ENCODE measurements at regions not wholly inside any gene's neighbourhood (a gene's known extent, or its start where the extent isn't known, plus 50 kb on each side); places are given as distances from the start of the nearest gene placed in this dataset.

DNA sequence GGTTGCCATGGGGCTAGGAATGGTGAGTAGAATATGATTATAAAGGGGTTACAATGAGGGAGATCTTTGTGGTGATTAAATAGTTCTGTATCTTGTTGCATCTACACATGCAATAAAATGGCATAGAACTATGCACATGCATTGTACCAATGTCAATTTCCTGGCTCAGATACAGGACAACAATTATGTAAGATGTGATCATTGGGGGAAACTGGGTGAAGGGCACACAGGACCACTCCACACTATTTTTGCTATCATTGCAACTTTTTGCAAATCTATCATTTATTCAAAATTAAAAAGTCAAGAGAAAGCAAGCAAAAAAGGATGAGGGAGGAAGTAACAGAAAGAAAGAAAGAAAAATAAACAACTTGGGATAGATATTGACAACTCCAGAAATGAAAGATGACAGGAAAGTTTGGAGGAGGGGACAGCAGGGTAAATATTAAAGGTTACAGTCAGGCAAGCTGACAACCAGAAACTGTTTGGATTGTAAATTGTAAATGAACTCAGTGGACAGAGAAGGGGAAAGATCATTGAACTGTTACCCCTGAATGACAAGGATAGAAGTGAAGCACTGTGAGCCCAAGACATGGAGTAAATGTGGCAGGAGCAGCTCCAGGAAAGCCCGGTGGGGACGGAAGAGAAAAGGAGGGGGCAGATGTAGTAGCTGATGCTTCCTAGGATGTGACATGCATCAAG is 499.6 kb upstream of the JARID2 start:
- Mint-ChIP-seq H3K4me3 (no peak overlapping the region), H3K27me3 (peaks cover 3 to 7% of the 10 kb centered on the region in 2 donors), H3K36me3 (no peaks in the 10 kb centered on the region), H3K9me3 (no peaks in the 10 kb centered on the region), H3K27ac (no peak overlapping the region), H3K4me1 (peaks cover 16 to 24% (median 21%) of the 10 kb centered on the region in 4 donors)
- Histone ChIP-seq H3K27me3 (ENCODE audit: insufficient read depth, low read length) (no peaks in the 10 kb centered on the region), H3K36me3 (ENCODE audit: insufficient read depth, low read length) (no peaks in the 10 kb centered on the region), H3K9me3 (ENCODE audit: control insufficient read depth in 1 of 2, low read length in 2 of 2) (no peaks in the 10 kb centered on the region), H3K27ac (ENCODE audit: low read depth, low read length) (no peak overlapping the region), H3K4me1 (ENCODE audit: insufficient read depth, low read length) (peaks cover 23% of the 10 kb centered on the region), H3K4me3 (ENCODE audit: low read length in 2 of 2) (no peak overlapping the region)
- ChIA-PET CTCF (ENCODE audit: partially characterized antibody) (no interaction called here), POLR2A (ENCODE audit: partially characterized antibody) (no interaction called here)
- intact Hi-C loops (cut with micrococcal nuclease): no loop called here
- DNase-seq: no peak

GRCh38 chr6:14747881-14748520 is 497.9 kb upstream of the JARID2 start:
- DNase-seq: no peak
- intact Hi-C loops (cut with micrococcal nuclease): no loop called here
- Mint-ChIP-seq H3K36me3 (no peaks in the 10 kb centered on the region), H3K27me3 (peaks cover 3 to 7% of the 10 kb centered on the region in 2 donors), H3K4me3 (no peak overlapping the region), H3K27ac (peak overlapping the region in 2 of 7 donors; percentile 44 to 53), H3K4me1 (peaks cover 16 to 24% (median 21%) of the 10 kb centered on the region in 4 donors), H3K9me3 (no peaks in the 10 kb centered on the region)
- no peaks in the 10 kb centered on the region for H3K9me3 ChIP-seq (ENCODE audit: control insufficient read depth in 1 of 2, low read length in 2 of 2)
- peaks cover 21% of the 10 kb centered on the region for H3K4me1 ChIP-seq (ENCODE audit: insufficient read depth, low read length)
- no peak overlapping the region for H3K27ac ChIP-seq (ENCODE audit: low read depth, low read length)
- ChIA-PET POLR2A (ENCODE audit: partially characterized antibody) (interaction anchor here (1.1 kb wide), 1 partner anchor 21 kb away, joined by 3 read pairs; no protein-coding TSS in a partner anchor), CTCF (ENCODE audit: partially characterized antibody) (no interaction called here)
- H3K36me3 ChIP-seq (ENCODE audit: insufficient read depth, low read length): no peaks in the 10 kb centered on the region
- H3K4me3 ChIP-seq (ENCODE audit: low read length in 2 of 2): no peak overlapping the region
- no peaks in the 10 kb centered on the region for H3K27me3 ChIP-seq (ENCODE audit: insufficient read depth, low read length)

DNA sequence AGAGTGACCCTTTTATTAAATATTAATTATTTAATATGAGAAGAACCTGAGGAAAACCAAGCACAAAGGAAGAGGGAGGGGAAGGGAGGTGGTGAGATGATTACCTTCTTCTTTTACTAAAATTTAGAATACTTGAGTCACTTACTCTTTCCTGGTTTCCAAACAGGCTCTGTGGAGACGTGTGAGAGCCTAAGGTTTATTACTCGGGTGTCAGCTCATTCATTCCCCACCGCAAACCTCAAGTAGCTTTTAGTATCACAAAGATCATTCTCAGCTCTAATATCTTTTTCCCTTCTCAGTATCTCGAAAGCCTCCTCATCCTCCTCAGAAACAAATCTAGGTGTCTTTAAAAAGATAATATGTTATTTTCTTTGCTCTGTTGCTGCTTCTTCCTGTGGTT is 497.2 kb upstream of the JARID2 start:
- DNase-seq: no peak
- no peak overlapping the region for H3K4me3 ChIP-seq (ENCODE audit: low read length in 2 of 2)
- Mint-ChIP-seq H3K4me3 (peak overlapping the region in 2 of 8 donors; percentile 3 to 46), H3K27ac (peak overlapping the region in 1 of 7 donors; percentile 24), H3K36me3 (no peaks in the 10 kb centered on the region), H3K9me3 (no peaks in the 10 kb centered on the region), H3K4me1 (peaks cover 12 to 17% (median 15%) of the 10 kb centered on the region in 4 donors), H3K27me3 (peaks cover 2 to 7% of the 10 kb centered on the region in 2 donors)
- H3K4me1 ChIP-seq (ENCODE audit: insufficient read depth, low read length): peaks cover 14% of the 10 kb centered on the region
- no peaks in the 10 kb centered on the region for H3K9me3 ChIP-seq (ENCODE audit: control insufficient read depth in 1 of 2, low read length in 2 of 2)
- no peaks in the 10 kb centered on the region for H3K27me3 ChIP-seq (ENCODE audit: insufficient read depth, low read length)
- no peak overlapping the region for H3K27ac ChIP-seq (ENCODE audit: low read depth, low read length)
- ChIA-PET POLR2A (ENCODE audit: partially characterized antibody) (interaction anchor here (1.1 kb wide), 1 partner anchor 22 kb away, joined by 3 read pairs; no protein-coding TSS in a partner anchor), CTCF (ENCODE audit: partially characterized antibody) (no interaction called here)
- no peaks in the 10 kb centered on the region for H3K36me3 ChIP-seq (ENCODE audit: insufficient read depth, low read length)
- intact Hi-C loops (cut with micrococcal nuclease): no loop called here

GRCh38 chr6:14750059-14750661 is 495.7 kb upstream of the JARID2 start:
- Mint-ChIP-seq H3K9me3 (no peaks in the 10 kb centered on the region), H3K4me1 (peaks cover 8 to 20% (median 15%) of the 10 kb centered on the region in 4 donors), H3K27me3 (peaks cover 0 to 7% of the 10 kb centered on the region in 2 donors), H3K36me3 (no peaks in the 10 kb centered on the region), H3K27ac (no peak overlapping the region), H3K4me3 (no peak overlapping the region)
- CTCF ChIA-PET (ENCODE audit: partially characterized antibody): no interaction called here
- Histone ChIP-seq H3K36me3 (ENCODE audit: insufficient read depth, low read length) (no peaks in the 10 kb centered on the region), H3K27ac (ENCODE audit: low read depth, low read length) (no peak overlapping the region), H3K4me1 (ENCODE audit: insufficient read depth, low read length) (peaks cover 17% of the 10 kb centered on the region), H3K27me3 (ENCODE audit: insufficient read depth, low read length) (no peaks in the 10 kb centered on the region), H3K9me3 (ENCODE audit: control insufficient read depth in 1 of 2, low read length in 2 of 2) (no peaks in the 10 kb centered on the region), H3K4me3 (ENCODE audit: low read length in 2 of 2) (no peak overlapping the region)
- DNase-seq: no peak
- POLR2A ChIA-PET (ENCODE audit: partially characterized antibody): no interaction called here
- intact Hi-C loops (cut with micrococcal nuclease): no loop called here

- no peaks in the 10 kb centered on the region for H3K36me3 ChIP-seq (ENCODE audit: insufficient read depth, low read length)
- peaks cover 0 to 2% of the 10 kb centered on the region in 2 donors for H3K27me3 Mint-ChIP-seq
- no peak overlapping the region for H3K27ac ChIP-seq (ENCODE audit: low read depth, low read length)
- no peak overlapping the region for H3K4me3 ChIP-seq (ENCODE audit: low read length in 2 of 2)
- intact Hi-C loops (cut with micrococcal nuclease): no loop called here
- peaks cover 17% of the 10 kb centered on the region for H3K4me1 ChIP-seq (ENCODE audit: insufficient read depth, low read length)
- CTCF ChIA-PET (ENCODE audit: partially characterized antibody): interaction anchor here (1.9 kb wide), 1 partner anchor 36 kb away, joined by 4 read pairs; no protein-coding TSS in a partner anchor
- H3K9me3 ChIP-seq (ENCODE audit: control insufficient read depth in 1 of 2, low read length in 2 of 2): no peaks in the 10 kb centered on the region
- POLR2A ChIA-PET (ENCODE audit: partially characterized antibody): no interaction called here
- no peak overlapping the region for H3K27ac Mint-ChIP-seq
- DNase-seq: no peak
- peaks cover 8 to 24% (median 17%) of the 10 kb centered on the region in 4 donors for H3K4me1 Mint-ChIP-seq
- no peaks in the 10 kb centered on the region for H3K27me3 ChIP-seq (ENCODE audit: insufficient read depth, low read length)
- H3K36me3 Mint-ChIP-seq: no peaks in the 10 kb centered on the region
- no peak overlapping the region for H3K4me3 Mint-ChIP-seq
- no peaks in the 10 kb centered on the region for H3K9me3 Mint-ChIP-seq
Observed at GRCh38 chr6:14751645-14752175, 494.2 kb upstream of the JARID2 start.

DNA sequence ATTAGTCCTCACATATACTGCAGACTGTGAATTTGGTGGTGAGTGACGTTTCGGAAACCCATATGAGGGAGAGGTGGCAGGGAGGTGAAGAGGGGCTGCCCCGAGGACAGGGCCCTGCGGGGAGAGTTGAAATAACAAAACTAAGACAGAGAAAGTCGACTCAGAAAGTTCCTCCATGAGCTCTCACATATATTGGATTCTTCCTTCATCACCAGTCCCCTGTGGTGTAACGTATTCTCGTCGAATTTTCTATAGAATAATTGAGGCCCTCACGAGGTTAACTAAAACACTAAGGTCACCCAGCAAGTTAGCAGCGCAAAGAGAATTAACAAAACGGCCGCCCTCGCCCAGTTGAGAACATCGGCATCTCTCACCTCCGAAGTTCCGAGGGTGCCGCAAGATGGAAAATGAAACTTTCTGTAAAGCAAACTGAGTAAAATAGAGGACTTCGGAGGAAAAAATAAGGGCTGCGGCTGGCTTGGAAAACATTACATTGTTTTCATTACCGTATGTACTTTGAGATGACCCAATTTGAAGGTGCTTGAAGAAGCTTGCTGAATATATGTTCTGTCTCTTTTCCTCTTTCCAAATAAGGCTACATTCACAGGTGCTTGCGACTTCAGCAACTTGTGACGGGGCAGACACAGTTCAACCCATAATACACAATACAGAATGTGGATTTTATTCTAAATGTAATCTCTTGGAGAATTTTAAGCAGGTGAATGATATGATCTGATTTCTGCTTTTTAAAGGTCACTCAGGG is 490.9 kb upstream of the JARID2 start:
- DNase-seq: peak; percentile 42 to 81 (median 60)
- Mint-ChIP-seq H3K36me3 (no peaks in the 10 kb centered on the region), H3K4me3 (peak overlapping the region; percentile 78 to 89 (median 84)), H3K27me3 (no peaks in the 10 kb centered on the region), H3K27ac (peak overlapping the region; percentile 93 to 97 (median 96)), H3K9me3 (no peaks in the 10 kb centered on the region), H3K4me1 (peaks cover 0 to 13% (median 9%) of the 10 kb centered on the region in 4 donors)
- intact Hi-C loops (cut with micrococcal nuclease): no loop called here
- Histone ChIP-seq H3K4me3 (ENCODE audit: low read length in 2 of 2) (peak overlapping the region in 1 of 2 donors; percentile 34), H3K27me3 (ENCODE audit: insufficient read depth, low read length) (no peaks in the 10 kb centered on the region), H3K9me3 (ENCODE audit: control insufficient read depth in 1 of 2, low read length in 2 of 2) (no peaks in the 10 kb centered on the region), H3K36me3 (ENCODE audit: insufficient read depth, low read length) (no peaks in the 10 kb centered on the region), H3K4me1 (ENCODE audit: insufficient read depth, low read length) (peaks cover 8% of the 10 kb centered on the region), H3K27ac (ENCODE audit: low read depth, low read length) (peak overlapping the region; percentile 51)
- POLR2A ChIA-PET (ENCODE audit: partially characterized antibody): interaction anchor here (1.0 to 1.3 kb wide), 3 partner anchors 20 to 33 kb away, joined by 3 to 5 read pairs (median 4); no protein-coding TSS in a partner anchor
- CTCF ChIA-PET (ENCODE audit: partially characterized antibody): interaction anchor here (0.6 to 1.8 kb wide), 2 partner anchors 38 to 779 kb away, joined by 3 to 7 read pairs; no protein-coding TSS in a partner anchor
